ENCODE measurements at regions not wholly inside any gene's neighbourhood (a gene's known extent, or its start where the extent isn't known, plus 50 kb on each side); places are given as distances from the start of the nearest gene placed in this dataset.

- H3F3A ChIP-seq (ENCODE audit: insufficient read depth, low read length), result no peaks in the 10 kb centered on the region
- H3K9ac ChIP-seq (ENCODE audit: low read length), result no peak overlapping the region
- no peaks in the 10 kb centered on the region for H4K20me1 ChIP-seq (ENCODE audit: insufficient read depth, low read length)
- H3K27ac ChIP-seq (ENCODE audit: low read length), result no peak overlapping the region
- no peaks in the 10 kb centered on the region for H3K9me2 ChIP-seq (replicated peaks; ENCODE audit: insufficient read depth, low read length)
- TF ChIP-seq EZH2phosphoT487 (IDR thresholded peaks at IDR 0.05; ENCODE audit: low read length) (no peak), CTCF (IDR thresholded peaks at IDR 0.05; ENCODE audit: low read length) (no peak), EZH2 (optimal IDR thresholded peaks at IDR 0.05; ENCODE audit: low read depth, low read length) (no peak)
- no peak overlapping the region for H3K4me3 ChIP-seq (ENCODE audit: low read length)
- no peak for DNase-seq
- no peaks in the 10 kb centered on the region for H3K36me3 ChIP-seq (replicated peaks; ENCODE audit: insufficient read depth, low read length)
- H3K79me2 ChIP-seq (ENCODE audit: low read length), result no peaks in the 10 kb centered on the region
- H3K4me2 ChIP-seq (ENCODE audit: low read depth, low read length), result no peak overlapping the region
- no peak overlapping the region for H2AFZ ChIP-seq (ENCODE audit: low read length)
- no peaks in the 10 kb centered on the region for H3K27me3 ChIP-seq (replicated peaks; ENCODE audit: insufficient read depth, low read length)
- H3K9me3 ChIP-seq (replicated peaks; ENCODE audit: insufficient read depth, low read length), result no peaks in the 10 kb centered on the region
- no peaks in the 10 kb centered on the region for H3K4me1 ChIP-seq (ENCODE audit: low read length)
These were observed 50.6 kb upstream of the SLC2A1 start for GRCh38 chr1:43009274-43009673.

- Histone ChIP-seq H3K27me3 (replicated peaks; ENCODE audit: insufficient read depth, low read length) (no peaks in the 10 kb centered on the region), H3K4me1 (ENCODE audit: low read length) (no peaks in the 10 kb centered on the region), H2AFZ (ENCODE audit: low read length) (no peak overlapping the region), H3K4me2 (ENCODE audit: low read depth, low read length) (no peak overlapping the region), H3K27ac (ENCODE audit: low read length) (no peak overlapping the region), H3K9me2 (replicated peaks; ENCODE audit: insufficient read depth, low read length) (no peaks in the 10 kb centered on the region), H3K9me3 (replicated peaks; ENCODE audit: insufficient read depth, low read length) (no peaks in the 10 kb centered on the region), H3K36me3 (replicated peaks; ENCODE audit: insufficient read depth, low read length) (no peaks in the 10 kb centered on the region), H3K9ac (ENCODE audit: low read length) (no peak overlapping the region), H3F3A (ENCODE audit: insufficient read depth, low read length) (no peaks in the 10 kb centered on the region), H4K20me1 (ENCODE audit: insufficient read depth, low read length) (no peaks in the 10 kb centered on the region), H3K4me3 (ENCODE audit: low read length) (no peak overlapping the region), H3K79me2 (ENCODE audit: low read length) (no peaks in the 10 kb centered on the region)
- TF ChIP-seq EZH2 (optimal IDR thresholded peaks at IDR 0.05; ENCODE audit: low read depth, low read length), result no peak
- TF ChIP-seq CTCF (IDR thresholded peaks at IDR 0.05; ENCODE audit: low read length), result no peak
- TF ChIP-seq EZH2phosphoT487 (IDR thresholded peaks at IDR 0.05; ENCODE audit: low read length), result no peak
- DNase-seq, result no peak
These were observed 49.7 kb upstream of the SLC2A1 start for GRCh38 chr1:43008115-43009060.
